GM12873 (cell line): ENCODE measurements at regions not wholly inside any gene's neighbourhood (a gene's known extent, or its start where the extent isn't known, plus 50 kb on each side); places are given as distances from the start of the nearest gene placed in this dataset.

Source experiments
- CTCF ChIP-seq: IDR thresholded peaks from 2 replicates; pipeline ENCODE4 v1.5.1; 2012; ENCODE audit warnings: low read depth, mild to moderate bottlenecking, moderate library complexity, low read length, control low read depth; ENCODE audit not compliant: insufficient read depth; ENCODE audit errors: missing control alignments

GRCh38 chr13:34276764-34277163 lies 458.8 kb downstream of the RFC3 start:
- TF ChIP-seq CTCF: no peak

GRCh38 chr13:34277936-34278335 lies 460.0 kb downstream of the RFC3 start:
- TF ChIP-seq CTCF: no peak

GRCh38 chr13:34278780-34279179 lies 460.8 kb downstream of the RFC3 start:
- no peak for TF ChIP-seq CTCF

GRCh38 chr13:34290661-34291060 lies 472.7 kb downstream of the RFC3 start:
- TF ChIP-seq CTCF: no peak

GRCh38 chr13:34294483-34295129 lies 476.7 kb downstream of the RFC3 start:
- no peak for TF ChIP-seq CTCF

GRCh38 chr13:34300559-34300958 lies 482.6 kb downstream of the RFC3 start:
- no peak for TF ChIP-seq CTCF

- TF ChIP-seq CTCF: no peak
These were observed 484.6 kb downstream of the RFC3 start for GRCh38 chr13:34302596-34302995.
